K562 (cell line): ENCODE measurements at regions not wholly inside any gene's neighbourhood (a gene's known extent, or its start where the extent isn't known, plus 50 kb on each side); places are given as distances from the start of the nearest gene placed in this dataset.

Experiments
- ATAC-seq: fragments of 200-7000 bp; cut with Tn5 transposase; 3 replicates; pipeline ENCODE4 v1.9.1; 2020; ENCODE audit warnings: moderate library complexity
- BruUV-seq: library from RNA; stranded (reverse); fragments of 400-500 nt; replicated peaks from 2 replicates; lab custom pipeline; 2021; lab: Mats Ljungman, UMichigan
- CTCF ChIA-PET: fragments of 300-600 bp; formaldehyde crosslinking; extraction: SDS; loops from one replicate; lab custom pipeline; 2021; ENCODE audit warnings: low intra/inter-chr PET ratio; lab: Yijun Ruan, JAX
- POLR2A ChIA-PET: fragments of 300-600, 350-650 bp; sonication (Branson Sonifier 250); formaldehyde crosslinking; extraction: SDS; loops from one replicate; lab custom pipeline; 2021; ENCODE audit warnings: antibody characterized with exemption, inconsistent platforms; lab: Yijun Ruan, JAX
- DNase-seq, 4 experiments: peaks; one replicate each; pipeline versions ENCODE4 v3.0.0 to v3.0.0-alpha.2; 2011 to 2018; ENCODE audit warnings: low spot score in 3 of 4, mixed read lengths in 3 of 4; ENCODE audit errors: extremely low read depth in 1 of 4
- FAIRE-seq: peaks from 2 replicates; lab custom pipeline; 2011; peaks lifted over from hg19 to GRCh38; lab: Jason Lieb, UNC
- H2AFZ ChIP-seq: 2 replicates; pipeline ENCODE4 v1.6.0; 2011; ENCODE audit warnings: low read depth, low read length, control low read depth, inconsistent platforms
- H3K27ac ChIP-seq: fragments of 200-600 bp; 3 replicates; pipeline ENCODE4 v1.8.0; 2011; ENCODE audit warnings: low read depth, mild to moderate bottlenecking, control low read depth, inconsistent platforms, low read length, moderate library complexity, mixed read lengths; ENCODE audit errors: extremely low read depth
- H3K27me3 ChIP-seq, 2 experiments: fragments of 300-600 bp in 1 of 2; 2 replicates in 1 of 2; 3 replicates in 1 of 2; pipeline versions ENCODE4 v1.6.0 to v1.8.0; 2011; ENCODE audit warnings: inconsistent platforms in 2 of 2, low read length in 2 of 2, mild to moderate bottlenecking in 1 of 2, mixed read lengths in 1 of 2, moderate library complexity in 1 of 2; ENCODE audit not compliant: control insufficient read depth in 2 of 2, insufficient read depth in 2 of 2
- H3K36me3 ChIP-seq: fragments of 300-600 bp; 3 replicates; pipeline ENCODE4 v1.8.0; 2011; ENCODE audit warnings: mild to moderate bottlenecking, low read length, inconsistent platforms; ENCODE audit not compliant: control insufficient read depth, insufficient read depth
- H3K4me1 ChIP-seq, 2 experiments: fragments of 200-600 bp in 1 of 2; replicated peaks in 1 of 2; 2 replicates in 1 of 2; 3 replicates in 1 of 2; pipeline versions ENCODE4 v1.5.1 to v1.8.0; 2011; ENCODE audit warnings: inconsistent platforms in 2 of 2, low read length in 2 of 2, mild to moderate bottlenecking in 1 of 2, mixed read lengths in 1 of 2, moderate library complexity in 1 of 2; ENCODE audit not compliant: control insufficient read depth in 2 of 2, insufficient read depth in 2 of 2
- H3K4me2 ChIP-seq: 2 replicates; pipeline ENCODE4 v1.6.1; 2011; ENCODE audit warnings: low read length, control low read depth, inconsistent platforms, mixed read lengths; ENCODE audit not compliant: insufficient read depth
- H3K4me3 ChIP-seq: fragments of 200-600 bp; sonication (generic), shearing (Covaris generic); 2 replicates; pipeline ENCODE4 v1.5.1; 2016; ENCODE audit warnings: control low read depth, inconsistent platforms
- H3K79me2 ChIP-seq: fragments of 200-600 bp; 3 replicates; pipeline ENCODE4 v1.8.0; 2011; ENCODE audit warnings: low read length, inconsistent platforms; ENCODE audit not compliant: control insufficient read depth, insufficient read depth
- H3K9ac ChIP-seq, 2 experiments: 2 replicates each; pipeline versions ENCODE4 v1.6.0 to v1.6.1; 2011; ENCODE audit warnings: low read depth in 2 of 2, low read length in 2 of 2, control low read depth in 1 of 2, inconsistent platforms in 1 of 2, mild to moderate bottlenecking in 1 of 2, mixed read lengths in 1 of 2; ENCODE audit not compliant: insufficient read depth in 1 of 2
- H3K9me1 ChIP-seq: one replicate; pipeline ENCODE4 v1.6.0; 2011; ENCODE audit warnings: inconsistent platforms, mild to moderate bottlenecking, low read length, moderate library complexity; ENCODE audit not compliant: control insufficient read depth, insufficient read depth
- H3K9me3 ChIP-seq: replicated peaks from 2 replicates; pipeline ENCODE4 v1.5.1; 2011; ENCODE audit warnings: low read depth, low read length, inconsistent platforms; ENCODE audit not compliant: control insufficient read depth, insufficient read depth
- H4K20me1 ChIP-seq: replicated peaks from 2 replicates; pipeline ENCODE4 v1.6.1; 2011; ENCODE audit warnings: low read length, inconsistent platforms, mixed read lengths; ENCODE audit not compliant: control insufficient read depth, insufficient read depth
- ATF3 ChIP-seq, 2 experiments: fragments of 450-650 bp in 1 of 2; sonication (generic) in 1 of 2; formaldehyde crosslinking in 1 of 2; IDR thresholded peaks in 1 of 2; conservative IDR thresholded peaks in 1 of 2; 2 replicates each; pipeline versions ENCODE4 v1.6.1 to v1.8.1; 2016 to 2023; ENCODE audit warnings: mild to moderate bottlenecking in 2 of 2, moderate library complexity in 2 of 2, inconsistent platforms in 1 of 2, missing genetic modification reagents in 1 of 2
- BMI1 ChIP-seq: fragments of 150-350 bp; IDR thresholded peaks from 2 replicates; pipeline ENCODE4 v1.6.1; 2014; ENCODE audit warnings: low read length
- CREBBP ChIP-seq: IDR thresholded peaks from one replicate; pipeline ENCODE4 v1.6.1; 2012; ENCODE audit warnings: low read depth, mild to moderate bottlenecking, control low read depth, inconsistent platforms, low read length
- FIP1L1 ChIP-seq: fragments of 200-400 bp; formaldehyde crosslinking; IDR thresholded peaks from 2 replicates; pipeline ENCODE4 v1.6.1; 2018; ENCODE audit warnings: mild to moderate bottlenecking, low read depth, low read length; ENCODE audit not compliant: poor library complexity, severe bottlenecking
- FOS ChIP-seq: IDR thresholded peaks from 3 replicates; pipeline ENCODE4 v1.6.1; 2011; ENCODE audit not compliant: insufficient read length; ENCODE audit errors: extremely low read depth
- JUND ChIP-seq, 2 experiments: IDR thresholded peaks; 2 replicates in 1 of 2; 3 replicates in 1 of 2; pipeline ENCODE4 v1.6.1; 2011; ENCODE audit warnings: borderline replicate concordance in 2 of 2, low read depth in 2 of 2, low read length in 2 of 2, improper control_type of control experiment in 1 of 2, missing biosample characterization in 1 of 2, missing genetic modification characterization in 1 of 2, missing genetic modification reagents in 1 of 2
- NFATC3 ChIP-seq: fragments of 450-650 bp; IDR thresholded peaks from 2 replicates; pipeline ENCODE4 v1.6.1; 2017; ENCODE audit warnings: mild to moderate bottlenecking
- NRF1 ChIP-seq, 2 experiments: fragments of 450-650 bp; IDR thresholded peaks in 1 of 2; conservative IDR thresholded peaks in 1 of 2; 2 replicates each; pipeline ENCODE4 v1.6.1; 2014; ENCODE audit warnings: mild to moderate bottlenecking in 2 of 2
- PPARD ChIP-seq: fragments of 250-450 bp; sonication (Bioruptor Pico); IDR thresholded peaks from 2 replicates; pipeline ENCODE4 v1.8.0; 2022; ENCODE audit warnings: inconsistent platforms, mild to moderate bottlenecking, moderate library complexity
- ZC3H11A ChIP-seq: IDR thresholded peaks from 2 replicates; pipeline ENCODE4 v1.6.1; 2012; ENCODE audit warnings: low read depth, low read length, improper control_type of control experiment
- ZNF644 ChIP-seq: fragments of 200-800 bp; sonication (Bioruptor generic); IDR thresholded peaks from 2 replicates; pipeline ENCODE4 v1.6.1; 2016; ENCODE audit warnings: low read depth, missing genetic modification characterization, missing compliant biosample characterization
- WGBS: fragments of 100-300 bp; shearing (Covaris generic); methylation state at CpG from one replicate; pipeline ENCODE4 v1.1.6; 2016; ENCODE audit warnings: low coverage, mixed read lengths; ENCODE audit not compliant: insufficient coverage; ENCODE audit errors: missing lambda C conversion rate; 5-methylcytosine and 5-hydroxymethylcytosine counted together
- in situ Hi-C: fragments of 300-500 bp; cut with MboI; formaldehyde crosslinking; loops from 4 replicates; pipeline ENCODE4 v1.15.0; 2018; ENCODE audit warnings: inconsistent platforms, mixed read lengths
- intact Hi-C: fragments of 100-400 bp; cut with micrococcal nuclease; formaldehyde crosslinking; loops from 2 replicates; pipeline ENCODE4 v1.14.2; 2022

- in situ Hi-C loops, result no loop called here
- no peak for ATAC-seq
These were observed 116.4 kb upstream of the SEM1 start for GRCh38 chr7:96826089-96826488.

More at GRCh38 chr7:96826089-96826488, 116.4 kb upstream of the SEM1 start:
- Histone ChIP-seq H3K4me2 (no peak overlapping the region), H4K20me1 (no peaks in the 10 kb centered on the region), H2AFZ (no peak overlapping the region), H3K27ac (no peak overlapping the region), H3K27me3 (no peaks in the 10 kb centered on the region), H3K9ac (no peak overlapping the region), H3K79me2 (no peaks in the 10 kb centered on the region), H3K4me1 (no peaks in the 10 kb centered on the region), H3K4me3 (no peak overlapping the region), H3K36me3 (no peaks in the 10 kb centered on the region), H3K9me1 (no peaks in the 10 kb centered on the region), H3K9me3 (no peaks in the 10 kb centered on the region)
- ChIA-PET POLR2A (no interaction called here), CTCF (no interaction called here)
- 0% methylated on average over 1 of the region's 1 CpG for WGBS
- peak; percentile 67 for TF ChIP-seq ATF3 (IDR thresholded peaks at IDR 0.05)
- no peak for TF ChIP-seq ATF3 (CRISPR knock-in tag; conservative IDR thresholded peaks at IDR 0.05)
- peak; percentile 9; the same call in 1 of the 2 replicates for TF ChIP-seq JUND (IDR thresholded peaks at IDR 0.05; ENCODE audit: borderline replicate concordance, low read depth, low read length)
- no peak for TF ChIP-seq JUND (tag; IDR thresholded peaks at IDR 0.05; ENCODE audit: borderline replicate concordance, low read depth, low read length)
- TF ChIP-seq FIP1L1, result no peak
- no peak for TF ChIP-seq NRF1 (conservative IDR thresholded peaks at IDR 0.05 in 1 of 2, IDR thresholded peaks at IDR 0.05 in 1 of 2)
- no peak for TF ChIP-seq NFATC3
- TF ChIP-seq PPARD (CRISPR knock-in tag), result no peak
- no peak for TF ChIP-seq FOS
- TF ChIP-seq BMI1, result no peak
- TF ChIP-seq ZC3H11A, result no peak
- TF ChIP-seq ZNF644 (tag), result no peak
- no peak for TF ChIP-seq CREBBP
- DNase-seq, result no peak
- no TSS peak for BruUV-seq
- FAIRE-seq, result no peak
- intact Hi-C loops, result no loop called here
